ENCODE measurements at regions not wholly inside any gene's neighbourhood (a gene's known extent, or its start where the extent isn't known, plus 50 kb on each side); places are given as distances from the start of the nearest gene placed in this dataset.

DNA sequence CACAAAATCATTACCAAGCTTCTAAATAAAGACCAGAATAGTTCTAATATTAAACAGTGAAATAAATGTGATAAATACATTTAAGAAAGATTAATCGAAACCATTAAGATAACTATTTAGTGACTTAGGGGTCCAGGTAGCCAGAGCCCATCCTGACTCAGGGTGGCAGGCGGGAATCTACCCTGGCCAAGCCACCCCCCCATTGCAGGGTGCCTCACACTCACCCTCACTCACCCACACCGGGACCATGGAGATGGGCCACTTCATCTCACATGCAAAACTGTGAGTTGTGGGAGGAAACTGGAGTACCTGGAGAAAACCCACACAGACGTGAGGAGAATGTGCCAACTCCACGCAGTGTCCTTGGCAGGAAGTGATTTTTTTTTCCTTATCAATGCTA, 237.6 kb upstream of the HAND2 start:
- H3K9me3 ChIP-seq (ENCODE audit: control insufficient read depth, insufficient read depth, low read length), result no peaks in the 10 kb centered on the region
- H3K36me3 ChIP-seq (ENCODE audit: insufficient read depth, low read length), result no peaks in the 10 kb centered on the region
- no peak overlapping the region for H3K9ac ChIP-seq (ENCODE audit: low read depth, low read length)
- H3K4me1 ChIP-seq (ENCODE audit: insufficient read depth, low read length), result no peaks in the 10 kb centered on the region

DNA sequence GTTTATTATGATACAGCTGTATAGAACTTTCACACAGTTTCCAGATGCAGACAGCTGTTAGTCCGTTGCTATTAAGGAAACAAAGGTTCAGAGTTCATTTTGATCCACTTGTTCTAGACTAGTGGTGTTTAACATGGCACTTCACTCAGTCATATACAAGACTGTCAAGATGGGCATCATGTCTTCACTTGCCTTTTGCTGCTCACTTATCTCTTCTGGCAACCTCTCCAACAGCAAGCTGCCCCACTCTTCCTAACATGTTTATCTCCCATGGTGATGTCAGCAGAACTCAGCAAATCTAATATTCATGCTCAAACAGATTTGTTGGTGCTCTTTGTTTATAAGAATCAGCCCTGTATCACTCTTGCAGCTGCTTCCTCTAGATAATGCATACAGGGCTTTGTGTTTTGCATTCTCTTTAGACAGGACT, 236.2 kb upstream of the HAND2 start:
- no peak overlapping the region for H3K9ac ChIP-seq (ENCODE audit: low read depth, low read length)
- H3K9me3 ChIP-seq (ENCODE audit: control insufficient read depth, insufficient read depth, low read length), result no peaks in the 10 kb centered on the region
- H3K36me3 ChIP-seq (ENCODE audit: insufficient read depth, low read length), result no peaks in the 10 kb centered on the region
- H3K4me1 ChIP-seq (ENCODE audit: insufficient read depth, low read length), result no peaks in the 10 kb centered on the region

GRCh38 chr4:173765751-173766150, 235.7 kb upstream of the HAND2 start:
- H3K9me3 ChIP-seq (ENCODE audit: control insufficient read depth, insufficient read depth, low read length), result no peaks in the 10 kb centered on the region

DNA sequence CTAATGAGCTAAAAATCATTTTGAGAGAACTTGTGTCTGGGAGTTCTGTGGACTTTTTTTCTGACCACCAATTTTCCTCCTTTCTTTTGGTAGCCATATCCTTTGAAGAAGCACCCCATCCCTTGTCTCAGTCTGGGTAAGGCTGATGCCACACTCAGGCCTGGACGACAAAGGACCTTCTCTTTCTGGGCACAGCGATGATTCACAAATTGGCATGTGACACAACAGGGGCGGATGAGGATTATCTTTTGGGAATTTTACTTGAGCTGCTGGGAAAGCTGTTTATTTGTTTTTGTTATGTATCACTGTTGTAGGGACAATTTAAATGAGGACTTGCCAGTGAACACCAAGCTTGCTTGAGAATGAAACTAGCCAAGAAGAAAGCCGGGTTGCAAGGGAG, 233.4 kb upstream of the HAND2 start:
- H3K36me3 ChIP-seq (ENCODE audit: insufficient read depth, low read length), result no peaks in the 10 kb centered on the region
- H3K9ac ChIP-seq (ENCODE audit: low read depth, low read length), result no peak overlapping the region
- no peaks in the 10 kb centered on the region for H3K4me1 ChIP-seq (ENCODE audit: insufficient read depth, low read length)
- no peaks in the 10 kb centered on the region for H3K9me3 ChIP-seq (ENCODE audit: control insufficient read depth, insufficient read depth, low read length)

More at GRCh38 chr4:173765751-173766150, 235.7 kb upstream of the HAND2 start:
- no peak overlapping the region for H3K9ac ChIP-seq (ENCODE audit: low read depth, low read length)
- no peaks in the 10 kb centered on the region for H3K36me3 ChIP-seq (ENCODE audit: insufficient read depth, low read length)
- H3K4me1 ChIP-seq (ENCODE audit: insufficient read depth, low read length), result no peaks in the 10 kb centered on the region

- H3K4me1 ChIP-seq (ENCODE audit: insufficient read depth, low read length), result no peaks in the 10 kb centered on the region
- H3K36me3 ChIP-seq (ENCODE audit: insufficient read depth, low read length), result no peaks in the 10 kb centered on the region
- no peaks in the 10 kb centered on the region for H3K9me3 ChIP-seq (ENCODE audit: control insufficient read depth, insufficient read depth, low read length)
- no peak overlapping the region for H3K9ac ChIP-seq (ENCODE audit: low read depth, low read length)
These were observed 231.9 kb upstream of the HAND2 start for GRCh38 chr4:173761938-173762337.

DNA sequence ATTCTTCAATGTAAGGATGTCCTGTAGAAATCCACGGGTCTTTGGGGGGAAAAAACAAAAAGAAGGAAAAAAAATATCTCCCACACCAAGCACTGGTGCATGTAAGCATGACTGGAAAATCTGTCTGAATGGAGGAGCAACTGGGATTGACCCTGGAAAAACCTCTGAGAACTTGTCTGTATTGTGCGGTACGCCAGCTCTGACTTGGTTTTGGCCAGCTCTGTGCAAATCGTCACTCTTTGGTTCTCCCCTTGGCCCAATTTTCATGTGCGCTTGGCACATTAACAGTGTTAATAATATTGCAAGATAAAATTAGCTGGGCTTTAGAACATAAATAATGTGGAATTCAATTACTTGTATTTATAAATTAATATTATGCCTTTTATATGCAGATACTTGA, 231.2 kb upstream of the HAND2 start:
- H3K9me3 ChIP-seq (ENCODE audit: control insufficient read depth, insufficient read depth, low read length), result no peaks in the 10 kb centered on the region
- H3K36me3 ChIP-seq (ENCODE audit: insufficient read depth, low read length), result no peaks in the 10 kb centered on the region
- H3K9ac ChIP-seq (ENCODE audit: low read depth, low read length), result no peak overlapping the region
- no peaks in the 10 kb centered on the region for H3K4me1 ChIP-seq (ENCODE audit: insufficient read depth, low read length)

- no peaks in the 10 kb centered on the region for H3K36me3 ChIP-seq (ENCODE audit: insufficient read depth, low read length)
- no peak overlapping the region for H3K9ac ChIP-seq (ENCODE audit: low read depth, low read length)
- no peaks in the 10 kb centered on the region for H3K9me3 ChIP-seq (ENCODE audit: control insufficient read depth, insufficient read depth, low read length)
- H3K4me1 ChIP-seq (ENCODE audit: insufficient read depth, low read length), result no peaks in the 10 kb centered on the region
These were observed 228.1 kb upstream of the HAND2 start for GRCh38 chr4:173758132-173758531.

DNA sequence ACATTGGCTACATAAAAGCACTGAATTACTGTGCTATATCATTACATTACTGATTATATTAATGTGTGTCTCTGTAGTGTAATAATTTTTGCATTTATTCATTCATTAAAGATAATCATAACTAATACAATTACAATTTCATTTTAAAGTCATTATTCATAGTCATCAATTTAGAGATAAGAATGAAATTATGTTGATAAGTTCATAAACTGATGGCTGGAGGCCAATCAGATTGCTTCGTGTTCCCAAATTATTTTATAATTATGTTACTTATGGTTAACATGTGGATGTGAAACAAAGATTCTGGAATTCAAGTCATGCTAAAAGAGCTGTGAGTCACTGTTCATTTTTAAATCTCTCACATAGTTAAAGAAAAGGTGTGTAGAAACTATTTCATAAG, 223.4 kb upstream of the HAND2 start:
- Histone ChIP-seq H3K9ac (ENCODE audit: low read depth, low read length) (no peak overlapping the region), H3K9me3 (ENCODE audit: control insufficient read depth, insufficient read depth, low read length) (no peaks in the 10 kb centered on the region), H3K36me3 (ENCODE audit: insufficient read depth, low read length) (no peaks in the 10 kb centered on the region), H3K4me1 (ENCODE audit: insufficient read depth, low read length) (no peaks in the 10 kb centered on the region)

DNA sequence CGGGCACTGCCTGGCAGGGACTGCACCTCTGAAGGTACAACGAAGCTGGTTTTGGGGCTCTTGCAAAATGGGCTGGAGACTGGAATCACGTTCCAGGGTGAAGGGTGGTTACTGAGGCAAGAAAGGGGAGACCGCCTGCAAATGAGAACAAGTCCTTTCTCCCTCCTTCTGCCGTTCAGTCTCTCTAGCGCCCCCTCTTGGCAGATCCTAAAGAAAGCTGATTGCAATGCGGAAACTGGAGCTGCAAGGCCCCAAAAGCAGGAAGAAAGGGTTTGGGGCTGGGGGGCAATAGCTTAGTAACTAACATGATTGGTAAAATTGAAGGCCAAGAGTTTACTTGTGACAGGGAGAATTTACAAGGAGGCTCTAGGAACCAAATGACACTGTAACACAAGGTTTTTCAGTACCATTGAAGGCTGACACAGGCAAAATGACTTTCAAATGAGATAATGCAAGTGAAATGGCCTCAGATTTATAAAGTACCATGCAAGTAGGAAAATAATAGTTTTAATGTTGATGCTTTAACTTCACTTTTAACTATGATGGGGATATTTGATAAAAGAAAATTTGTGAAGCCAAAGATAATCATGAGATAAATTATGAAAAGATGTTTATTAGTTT, 222.7 kb upstream of the HAND2 start:
- H3K4me1 ChIP-seq (ENCODE audit: insufficient read depth, low read length), result no peaks in the 10 kb centered on the region
- no peaks in the 10 kb centered on the region for H3K9me3 ChIP-seq (ENCODE audit: control insufficient read depth, insufficient read depth, low read length)
- H3K36me3 ChIP-seq (ENCODE audit: insufficient read depth, low read length), result no peaks in the 10 kb centered on the region
- H3K9ac ChIP-seq (ENCODE audit: low read depth, low read length), result no peak overlapping the region

DNA sequence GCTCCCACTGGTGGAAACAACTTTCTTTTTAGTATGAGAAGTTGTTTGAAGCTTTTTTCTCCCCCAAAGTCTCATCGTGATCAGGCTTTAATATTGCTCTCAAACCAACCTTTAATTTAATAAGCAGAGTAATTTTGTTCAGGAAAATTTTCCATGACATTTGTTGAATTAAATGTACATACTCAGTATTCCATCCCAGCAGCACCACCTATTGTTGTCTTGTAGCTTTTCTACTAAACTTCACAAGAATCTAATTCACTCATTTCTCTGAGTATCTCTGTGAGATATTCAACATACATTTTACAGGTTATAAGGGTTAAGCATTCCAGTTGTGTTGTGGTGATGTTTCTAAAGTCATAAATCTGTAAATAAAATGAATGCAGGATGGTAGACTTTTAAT, 218.3 kb upstream of the HAND2 start:
- Histone ChIP-seq H3K9me3 (ENCODE audit: control insufficient read depth, insufficient read depth, low read length) (no peaks in the 10 kb centered on the region), H3K36me3 (ENCODE audit: insufficient read depth, low read length) (no peaks in the 10 kb centered on the region), H3K9ac (ENCODE audit: low read depth, low read length) (no peak overlapping the region), H3K4me1 (ENCODE audit: insufficient read depth, low read length) (no peaks in the 10 kb centered on the region)

DNA sequence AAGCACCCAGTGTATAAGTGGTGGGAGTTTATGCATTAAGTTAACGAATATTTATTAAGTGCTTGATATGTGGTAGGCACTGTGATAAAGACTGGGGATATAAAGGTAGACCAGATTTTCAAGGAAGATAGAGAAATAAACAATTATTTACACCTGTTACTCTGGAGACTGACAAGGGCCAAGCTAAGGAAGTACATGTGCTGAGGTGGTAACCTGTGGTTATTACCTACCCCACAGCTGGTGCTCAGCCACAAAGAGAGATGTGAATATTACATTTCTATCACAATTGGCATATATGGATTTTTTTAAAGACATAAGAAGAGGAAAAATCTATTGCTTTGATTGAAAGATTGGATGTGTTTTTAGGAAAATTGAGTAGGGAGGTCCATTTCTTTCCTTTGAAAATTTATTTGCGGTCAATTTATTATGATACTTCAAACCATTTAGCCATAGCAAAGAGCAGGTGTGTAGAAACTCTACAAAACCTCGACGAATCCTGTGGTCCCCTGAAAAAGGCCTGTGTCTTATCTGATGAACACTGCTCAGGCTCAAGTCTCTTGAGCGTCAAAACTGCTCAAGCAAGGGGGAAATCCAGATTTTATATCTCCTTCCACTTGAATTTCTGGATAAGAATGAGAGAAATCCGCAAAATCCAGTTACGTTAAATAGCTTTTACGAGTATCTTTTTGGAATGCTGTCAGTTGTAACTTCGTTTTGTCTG, 217.7 kb upstream of the HAND2 start:
- H3K9ac ChIP-seq (ENCODE audit: low read depth, low read length), result no peak overlapping the region
- H3K9me3 ChIP-seq (ENCODE audit: control insufficient read depth, insufficient read depth, low read length), result no peaks in the 10 kb centered on the region
- H3K4me1 ChIP-seq (ENCODE audit: insufficient read depth, low read length), result no peaks in the 10 kb centered on the region
- H3K36me3 ChIP-seq (ENCODE audit: insufficient read depth, low read length), result no peaks in the 10 kb centered on the region

DNA sequence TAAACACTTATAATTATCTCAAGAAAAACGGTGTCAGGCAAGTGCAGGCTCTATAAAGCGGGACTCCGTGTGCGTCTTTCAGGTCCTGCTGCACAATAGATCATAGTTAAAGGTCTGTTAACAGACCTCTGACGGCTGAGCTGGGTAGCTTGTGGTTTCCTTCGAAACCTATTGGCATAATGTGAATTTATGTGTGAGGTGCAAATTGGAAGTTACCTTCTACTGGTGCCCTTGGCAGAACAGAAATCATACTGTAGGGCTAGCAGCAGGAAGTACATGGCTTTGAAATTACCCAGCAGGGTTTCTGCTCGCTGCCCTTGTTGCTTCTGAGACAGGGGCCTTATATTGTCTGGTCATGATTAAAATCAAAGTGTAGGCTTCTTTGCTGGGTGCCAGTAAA, 216.4 kb upstream of the HAND2 start:
- H3K9ac ChIP-seq (ENCODE audit: low read depth, low read length), result no peak overlapping the region
- H3K9me3 ChIP-seq (ENCODE audit: control insufficient read depth, insufficient read depth, low read length), result no peaks in the 10 kb centered on the region
- H3K36me3 ChIP-seq (ENCODE audit: insufficient read depth, low read length), result no peaks in the 10 kb centered on the region
- H3K4me1 ChIP-seq (ENCODE audit: insufficient read depth, low read length), result no peaks in the 10 kb centered on the region

DNA sequence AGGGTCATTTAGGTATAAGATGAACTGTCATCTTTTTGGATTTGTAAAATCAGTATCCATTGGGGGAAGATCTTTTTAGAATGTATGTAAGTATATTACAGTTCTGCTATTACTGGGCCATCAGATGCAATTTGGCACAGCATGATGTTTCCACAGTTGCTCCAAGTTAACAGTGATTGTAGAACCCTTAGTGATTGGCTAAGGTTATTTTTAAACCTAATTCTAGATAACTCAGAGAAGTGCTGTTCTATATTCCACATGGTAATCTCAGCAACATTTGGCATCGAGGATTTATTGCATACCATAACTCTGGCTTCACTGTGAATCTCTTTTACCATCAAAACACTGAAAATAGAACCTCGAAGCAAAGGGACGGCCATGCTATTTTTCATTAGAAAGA, 215.7 kb upstream of the HAND2 start:
- no peaks in the 10 kb centered on the region for H3K9me3 ChIP-seq (ENCODE audit: control insufficient read depth, insufficient read depth, low read length)
- H3K36me3 ChIP-seq (ENCODE audit: insufficient read depth, low read length), result no peaks in the 10 kb centered on the region
- H3K9ac ChIP-seq (ENCODE audit: low read depth, low read length), result no peak overlapping the region
- H3K4me1 ChIP-seq (ENCODE audit: insufficient read depth, low read length), result no peaks in the 10 kb centered on the region

GRCh38 chr4:173736840-173737239, 206.8 kb upstream of the HAND2 start:
- Histone ChIP-seq H3K4me1 (ENCODE audit: insufficient read depth, low read length) (no peaks in the 10 kb centered on the region), H3K9me3 (ENCODE audit: control insufficient read depth, insufficient read depth, low read length) (no peaks in the 10 kb centered on the region), H3K9ac (ENCODE audit: low read depth, low read length) (no peak overlapping the region), H3K36me3 (ENCODE audit: insufficient read depth, low read length) (no peaks in the 10 kb centered on the region)

DNA sequence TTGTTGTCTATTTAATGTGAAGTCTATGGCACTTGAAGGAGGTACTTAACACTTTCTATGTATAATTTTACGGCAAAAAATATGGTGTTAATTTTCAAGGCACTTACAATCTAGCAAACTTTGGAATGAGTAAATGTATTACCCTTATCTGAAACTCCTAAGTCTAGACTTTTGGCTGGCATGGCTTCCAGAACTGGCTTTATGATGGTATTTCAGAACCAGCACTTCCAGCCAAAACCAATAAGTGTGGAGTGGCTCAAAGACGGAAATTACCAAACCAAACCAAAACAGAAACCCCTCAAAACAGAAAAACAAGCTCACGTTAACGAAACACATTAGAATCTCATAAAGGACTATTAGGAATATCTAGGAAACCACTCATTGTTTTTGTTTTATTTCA, 205.6 kb upstream of the HAND2 start:
- Histone ChIP-seq H3K36me3 (ENCODE audit: insufficient read depth, low read length) (no peaks in the 10 kb centered on the region), H3K4me1 (ENCODE audit: insufficient read depth, low read length) (no peaks in the 10 kb centered on the region), H3K9ac (ENCODE audit: low read depth, low read length) (no peak overlapping the region), H3K9me3 (ENCODE audit: control insufficient read depth, insufficient read depth, low read length) (no peaks in the 10 kb centered on the region)

Data from ES-I3 (cell line).